DMS53 (cell line): ENCODE measurements at regions not wholly inside any gene's neighbourhood (a gene's known extent, or its start where the extent isn't known, plus 50 kb on each side); places are given as distances from the start of the nearest gene placed in this dataset.

Experiments used
- DNase-seq: peaks from one replicate; lab custom pipeline; 2025; lab: John Stamatoyannopoulos, UW

GRCh38 chr1:215466361-215466760, 100.7 kb upstream of the KCTD3 start:
- DNase-seq, result no peak

GRCh38 chr1:215471463-215471862, 95.6 kb upstream of the KCTD3 start:
- no peak for DNase-seq

GRCh38 chr1:215472723-215473122, 94.4 kb upstream of the KCTD3 start:
- DNase-seq, result no peak

GRCh38 chr1:215473943-215474342, 93.2 kb upstream of the KCTD3 start:
- DNase-seq, result no peak

- no peak for DNase-seq
Measured at GRCh38 chr1:215474940-215475339, 92.2 kb upstream of the KCTD3 start.

- no peak for DNase-seq
Measured at GRCh38 chr1:215475796-215476481, 91.2 kb upstream of the KCTD3 start.

- DNase-seq, result no peak
Measured at GRCh38 chr1:215476541-215476940, 90.6 kb upstream of the KCTD3 start.

- no peak for DNase-seq
Measured at GRCh38 chr1:215477632-215478031, 89.5 kb upstream of the KCTD3 start.

- no peak for DNase-seq
Measured at GRCh38 chr1:215479567-215479966, 87.5 kb upstream of the KCTD3 start.

GRCh38 chr1:215482079-215482478, 85.0 kb upstream of the KCTD3 start:
- peak; percentile 59 for DNase-seq

- DNase-seq, result no peak
Measured at GRCh38 chr1:215484171-215484939, 82.7 kb upstream of the KCTD3 start.

- no peak for DNase-seq
Measured at GRCh38 chr1:215487466-215487865, 79.6 kb upstream of the KCTD3 start.

- DNase-seq, result no peak
Measured at GRCh38 chr1:215488850-215489249, 78.3 kb upstream of the KCTD3 start.

- DNase-seq, result no peak
Measured at GRCh38 chr1:215489771-215490565, 77.1 kb upstream of the KCTD3 start.

- no peak for DNase-seq
Measured at GRCh38 chr1:215497528-215497927, 69.6 kb upstream of the KCTD3 start.

- no peak for DNase-seq
Measured at GRCh38 chr1:215501496-215501895, 65.6 kb upstream of the KCTD3 start.

GRCh38 chr1:215502081-215502480, 65.0 kb upstream of the KCTD3 start:
- DNase-seq, result no peak

- no peak for DNase-seq
Measured at GRCh38 chr1:215507119-215507518, 60.0 kb upstream of the KCTD3 start.

GRCh38 chr1:215508311-215508710, 58.8 kb upstream of the KCTD3 start:
- no peak for DNase-seq
